Panc1 (cell line): ENCODE measurements at regions not wholly inside any gene's neighbourhood (a gene's known extent, or its start where the extent isn't known, plus 50 kb on each side); places are given as distances from the start of the nearest gene placed in this dataset.

Source experiments
- ATAC-seq: fragments of 200-7000 bp; cut with Tn5 transposase; 2 replicates; pipeline ENCODE4 v1.9.1; 2020; ENCODE audit warnings: mild to moderate bottlenecking, moderate library complexity
- BruUV-seq: library from RNA; stranded (reverse); fragments of 400-500 nt; replicated peaks from 2 replicates; lab custom pipeline; 2021; lab: Mats Ljungman, UMichigan
- CTCF ChIA-PET: fragments of 300-600 bp; sonication (Branson Sonifier 250); formaldehyde crosslinking; loops from one replicate; lab custom pipeline; 2022; ENCODE audit warnings: antibody characterized with exemption; lab: Charles Lee
- POLR2A ChIA-PET: fragments of 300-600 bp; sonication (Branson Sonifier 250); formaldehyde crosslinking; loops from one replicate; lab custom pipeline; 2022; ENCODE audit warnings: antibody characterized with exemption; lab: Charles Lee
- DNase-seq: peaks from one replicate; pipeline ENCODE4 v3.0.0-alpha.2; 2010; ENCODE audit warnings: low read depth, low spot score
- H3K27ac ChIP-seq: 2 replicates; pipeline ENCODE4 v1.5.1; 2011; ENCODE audit warnings: mild to moderate bottlenecking, low read length, inconsistent platforms
- H3K27me3 ChIP-seq: fragments of 200-500 bp; sonication (Bioruptor generic); 2 replicates; pipeline ENCODE4 v1.6.0; 2014; ENCODE audit warnings: low read length, inconsistent platforms; ENCODE audit not compliant: control insufficient read depth, insufficient read depth
- H3K36me3 ChIP-seq: fragments of 200-500 bp; sonication (Bioruptor generic); 2 replicates; pipeline ENCODE4 v1.5.1; 2014; ENCODE audit warnings: inconsistent platforms, mild to moderate bottlenecking, low read length, moderate library complexity; ENCODE audit not compliant: control insufficient read depth, insufficient read depth
- H3K4me1 ChIP-seq: 2 replicates; pipeline ENCODE4 v1.5.1; 2011; ENCODE audit warnings: inconsistent platforms, mild to moderate bottlenecking, low read length, moderate library complexity; ENCODE audit not compliant: control insufficient read depth, insufficient read depth
- H3K4me3 ChIP-seq, 2 experiments: 2 replicates each; pipeline ENCODE4 v1.5.1; 2011 to 2012; ENCODE audit warnings: low read depth in 2 of 2, low read length in 2 of 2, mild to moderate bottlenecking in 2 of 2, inconsistent platforms in 1 of 2, moderate library complexity in 1 of 2
- H3K9me3 ChIP-seq: fragments of 200-500 bp; sonication (Bioruptor generic); 2 replicates; pipeline ENCODE4 v1.5.1; 2014; ENCODE audit warnings: low read depth, mild to moderate bottlenecking, inconsistent platforms, low read length, moderate library complexity; ENCODE audit not compliant: control insufficient read depth, insufficient read depth
- POLR2AphosphoS5 ChIP-seq: IDR thresholded peaks from 2 replicates; pipeline ENCODE4 v1.6.1; 2012; ENCODE audit warnings: mild to moderate bottlenecking, low read depth, low read length, moderate library complexity
- SIN3A ChIP-seq: IDR thresholded peaks from 2 replicates; pipeline ENCODE4 v1.6.1; 2012; ENCODE audit warnings: low read depth, mild to moderate bottlenecking, low read length, moderate library complexity, borderline replicate concordance; ENCODE audit not compliant: insufficient read depth
- TCF7L2 ChIP-seq: IDR thresholded peaks from 2 replicates; pipeline ENCODE4 v1.6.1; 2011; ENCODE audit warnings: mild to moderate bottlenecking, low read depth, low read length, inconsistent platforms
- in situ Hi-C: cut with HindIII; loops from 2 replicates; pipeline ENCODE4 v1.10.0; 2016; ENCODE audit warnings: low sequenced_read_pairs, low pct_unique_long_range_greater_than_20kb
- intact Hi-C: fragments of 100-400 bp; cut with micrococcal nuclease; formaldehyde crosslinking; loops from one replicate; pipeline ENCODE4 v1.10.0; 2022; ENCODE audit not compliant: unreplicated experiment
- TF ChIP-seq, protein P1 (sequence below): fragments of 450-650 bp; IDR thresholded peaks from 2 replicates; pipeline ENCODE4 v1.5.1; 2017; ENCODE audit warnings: mild to moderate bottlenecking
- TF ChIP-seq, protein P2 (sequence below), 2 experiments: IDR thresholded peaks; 2 replicates each; pipeline ENCODE4 v1.6.1; 2011 to 2012; ENCODE audit warnings: low read depth in 2 of 2, control low read depth in 1 of 2, low read length in 1 of 2, mild to moderate bottlenecking in 1 of 2, moderate library complexity in 1 of 2; ENCODE audit not compliant: insufficient read depth in 1 of 2

DNA sequence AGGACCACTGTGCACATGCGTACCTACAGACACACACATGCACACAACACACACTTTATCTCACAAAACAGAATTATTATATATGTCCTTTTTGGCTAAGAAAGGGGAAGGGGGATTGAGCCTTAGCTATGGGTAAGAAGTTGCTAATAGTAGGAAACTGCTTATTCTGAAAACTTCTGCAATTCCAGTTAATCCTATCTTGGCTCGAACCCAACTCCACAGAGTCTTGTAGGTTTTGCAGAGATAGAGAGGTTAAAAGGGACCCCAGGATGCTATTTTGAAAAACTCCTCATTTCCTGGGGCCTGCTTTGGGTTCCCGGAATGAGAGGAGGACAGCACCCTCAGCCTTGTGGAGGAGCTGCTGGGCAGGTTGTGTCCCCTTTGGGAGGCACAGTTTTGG, 233.8 kb downstream of the CLIC5 start:
- CTCF ChIA-PET = no interaction called here
- Histone ChIP-seq H3K4me1 (no peaks in the 10 kb centered on the region), H3K27me3 (peaks cover 10% of the 10 kb centered on the region), H3K9me3 (no peaks in the 10 kb centered on the region), H3K36me3 (no peaks in the 10 kb centered on the region), H3K4me3 (no peak overlapping the region), H3K27ac (no peak overlapping the region)
- TF ChIP-seq SIN3A (no peak), TCF7L2 (no peak), POLR2AphosphoS5 (no peak)
- TF ChIP-seq, protein P1, sequence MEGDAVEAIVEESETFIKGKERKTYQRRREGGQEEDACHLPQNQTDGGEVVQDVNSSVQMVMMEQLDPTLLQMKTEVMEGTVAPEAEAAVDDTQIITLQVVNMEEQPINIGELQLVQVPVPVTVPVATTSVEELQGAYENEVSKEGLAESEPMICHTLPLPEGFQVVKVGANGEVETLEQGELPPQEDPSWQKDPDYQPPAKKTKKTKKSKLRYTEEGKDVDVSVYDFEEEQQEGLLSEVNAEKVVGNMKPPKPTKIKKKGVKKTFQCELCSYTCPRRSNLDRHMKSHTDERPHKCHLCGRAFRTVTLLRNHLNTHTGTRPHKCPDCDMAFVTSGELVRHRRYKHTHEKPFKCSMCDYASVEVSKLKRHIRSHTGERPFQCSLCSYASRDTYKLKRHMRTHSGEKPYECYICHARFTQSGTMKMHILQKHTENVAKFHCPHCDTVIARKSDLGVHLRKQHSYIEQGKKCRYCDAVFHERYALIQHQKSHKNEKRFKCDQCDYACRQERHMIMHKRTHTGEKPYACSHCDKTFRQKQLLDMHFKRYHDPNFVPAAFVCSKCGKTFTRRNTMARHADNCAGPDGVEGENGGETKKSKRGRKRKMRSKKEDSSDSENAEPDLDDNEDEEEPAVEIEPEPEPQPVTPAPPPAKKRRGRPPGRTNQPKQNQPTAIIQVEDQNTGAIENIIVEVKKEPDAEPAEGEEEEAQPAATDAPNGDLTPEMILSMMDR = no peak
- TF ChIP-seq, protein P2, sequence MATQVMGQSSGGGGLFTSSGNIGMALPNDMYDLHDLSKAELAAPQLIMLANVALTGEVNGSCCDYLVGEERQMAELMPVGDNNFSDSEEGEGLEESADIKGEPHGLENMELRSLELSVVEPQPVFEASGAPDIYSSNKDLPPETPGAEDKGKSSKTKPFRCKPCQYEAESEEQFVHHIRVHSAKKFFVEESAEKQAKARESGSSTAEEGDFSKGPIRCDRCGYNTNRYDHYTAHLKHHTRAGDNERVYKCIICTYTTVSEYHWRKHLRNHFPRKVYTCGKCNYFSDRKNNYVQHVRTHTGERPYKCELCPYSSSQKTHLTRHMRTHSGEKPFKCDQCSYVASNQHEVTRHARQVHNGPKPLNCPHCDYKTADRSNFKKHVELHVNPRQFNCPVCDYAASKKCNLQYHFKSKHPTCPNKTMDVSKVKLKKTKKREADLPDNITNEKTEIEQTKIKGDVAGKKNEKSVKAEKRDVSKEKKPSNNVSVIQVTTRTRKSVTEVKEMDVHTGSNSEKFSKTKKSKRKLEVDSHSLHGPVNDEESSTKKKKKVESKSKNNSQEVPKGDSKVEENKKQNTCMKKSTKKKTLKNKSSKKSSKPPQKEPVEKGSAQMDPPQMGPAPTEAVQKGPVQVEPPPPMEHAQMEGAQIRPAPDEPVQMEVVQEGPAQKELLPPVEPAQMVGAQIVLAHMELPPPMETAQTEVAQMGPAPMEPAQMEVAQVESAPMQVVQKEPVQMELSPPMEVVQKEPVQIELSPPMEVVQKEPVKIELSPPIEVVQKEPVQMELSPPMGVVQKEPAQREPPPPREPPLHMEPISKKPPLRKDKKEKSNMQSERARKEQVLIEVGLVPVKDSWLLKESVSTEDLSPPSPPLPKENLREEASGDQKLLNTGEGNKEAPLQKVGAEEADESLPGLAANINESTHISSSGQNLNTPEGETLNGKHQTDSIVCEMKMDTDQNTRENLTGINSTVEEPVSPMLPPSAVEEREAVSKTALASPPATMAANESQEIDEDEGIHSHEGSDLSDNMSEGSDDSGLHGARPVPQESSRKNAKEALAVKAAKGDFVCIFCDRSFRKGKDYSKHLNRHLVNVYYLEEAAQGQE (IDR thresholded peaks at IDR 0.05; ENCODE audit: insufficient read depth in 1 of 2, low read depth in 2 of 2, low read length in 1 of 2) = no peak
- no peak for DNase-seq
- ATAC-seq = no peak
- in situ Hi-C loops = no loop called here
- intact Hi-C loops = no loop called here
- no TSS peak for BruUV-seq
- POLR2A ChIA-PET = no interaction called here

DNA sequence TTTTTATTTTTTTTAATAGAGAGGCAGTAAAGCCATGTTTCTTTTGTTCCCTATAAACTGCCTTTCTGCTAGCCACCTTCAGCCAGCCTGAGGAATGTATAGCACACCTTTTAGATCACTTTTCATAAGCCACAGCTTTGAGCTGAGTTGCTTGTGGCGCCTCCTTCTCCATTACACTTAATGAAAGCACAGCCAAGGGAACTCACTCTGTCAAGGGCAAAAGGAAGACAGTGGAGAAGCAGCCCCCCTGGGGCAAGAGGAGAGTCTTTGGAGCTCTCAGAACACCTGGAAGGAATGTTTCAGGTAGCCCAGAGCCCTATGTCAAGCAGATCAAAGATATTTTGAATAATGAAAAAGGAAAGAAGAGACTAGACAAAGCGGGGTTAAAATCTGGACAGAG, 235.1 kb downstream of the CLIC5 start:
- POLR2A ChIA-PET = no interaction called here
- no TSS peak for BruUV-seq
- CTCF ChIA-PET = no interaction called here
- TF ChIP-seq, protein P2 (IDR thresholded peaks at IDR 0.05; ENCODE audit: insufficient read depth in 1 of 2, low read depth in 2 of 2, low read length in 1 of 2) = no peak
- TF ChIP-seq POLR2AphosphoS5 = no peak
- no peak for TF ChIP-seq SIN3A
- TF ChIP-seq, protein P1 = no peak
- no peak for TF ChIP-seq TCF7L2
- no peak for ATAC-seq
- H3K4me3 ChIP-seq = no peak overlapping the region
- intact Hi-C loops (no loop called here), in situ Hi-C loops (no loop called here)
- no peaks in the 10 kb centered on the region for H3K4me1 ChIP-seq
- H3K27me3 ChIP-seq = peaks cover 14% of the 10 kb centered on the region
- no peaks in the 10 kb centered on the region for H3K36me3 ChIP-seq
- no peaks in the 10 kb centered on the region for H3K9me3 ChIP-seq
- no peak for DNase-seq
- no peak overlapping the region for H3K27ac ChIP-seq
